PC-3 (cell line): ENCODE measurements at regions not wholly inside any gene's neighbourhood (a gene's known extent, or its start where the extent isn't known, plus 50 kb on each side); places are given as distances from the start of the nearest gene placed in this dataset.

Source experiments
- CTCF ChIP-seq: fragments of 300-600 bp; sonication (generic); conservative IDR thresholded peaks from 2 replicates; pipeline ENCODE4 v1.5.1; 2017; ENCODE audit warnings: antibody characterized with exemption, low read depth, mild to moderate bottlenecking, low read length
- EZH2 ChIP-seq: fragments of 300-600 bp; sonication (generic); IDR thresholded peaks from one replicate; pipeline ENCODE4 v1.6.1; 2017; ENCODE audit warnings: antibody characterized with exemption, mild to moderate bottlenecking, low read length; ENCODE audit not compliant: unreplicated experiment

GRCh38 chr5:111673891-111674626 is 82.9 kb downstream of the NREP start:
- no peak for TF ChIP-seq EZH2
- TF ChIP-seq CTCF, result no peak
